Retinal pigment epithelial cell (primary cell): ENCODE measurements at regions not wholly inside any gene's neighbourhood (a gene's known extent, or its start where the extent isn't known, plus 50 kb on each side); places are given as distances from the start of the nearest gene placed in this dataset.

ENCODE experiments used
- DNase-seq: peaks from one replicate; pipeline ENCODE4 v3.0.0-alpha.2; 2010; ENCODE audit warnings: low read depth
- H3K4me3 ChIP-seq: 2 replicates; pipeline ENCODE4 v1.5.1; 2011; ENCODE audit warnings: mild to moderate bottlenecking, low read length, control low read depth, moderate library complexity
- TF ChIP-seq, protein P1 (sequence below): conservative IDR thresholded peaks from 2 replicates; pipeline ENCODE4 v1.5.1; 2011; ENCODE audit warnings: low read depth, low read length, control low read depth, inconsistent platforms

GRCh38 chr12:124726596-124727263 lies 136.9 kb downstream of the SCARB1 start:
- H3K4me3 ChIP-seq, result no peak overlapping the region
- TF ChIP-seq, protein P1, sequence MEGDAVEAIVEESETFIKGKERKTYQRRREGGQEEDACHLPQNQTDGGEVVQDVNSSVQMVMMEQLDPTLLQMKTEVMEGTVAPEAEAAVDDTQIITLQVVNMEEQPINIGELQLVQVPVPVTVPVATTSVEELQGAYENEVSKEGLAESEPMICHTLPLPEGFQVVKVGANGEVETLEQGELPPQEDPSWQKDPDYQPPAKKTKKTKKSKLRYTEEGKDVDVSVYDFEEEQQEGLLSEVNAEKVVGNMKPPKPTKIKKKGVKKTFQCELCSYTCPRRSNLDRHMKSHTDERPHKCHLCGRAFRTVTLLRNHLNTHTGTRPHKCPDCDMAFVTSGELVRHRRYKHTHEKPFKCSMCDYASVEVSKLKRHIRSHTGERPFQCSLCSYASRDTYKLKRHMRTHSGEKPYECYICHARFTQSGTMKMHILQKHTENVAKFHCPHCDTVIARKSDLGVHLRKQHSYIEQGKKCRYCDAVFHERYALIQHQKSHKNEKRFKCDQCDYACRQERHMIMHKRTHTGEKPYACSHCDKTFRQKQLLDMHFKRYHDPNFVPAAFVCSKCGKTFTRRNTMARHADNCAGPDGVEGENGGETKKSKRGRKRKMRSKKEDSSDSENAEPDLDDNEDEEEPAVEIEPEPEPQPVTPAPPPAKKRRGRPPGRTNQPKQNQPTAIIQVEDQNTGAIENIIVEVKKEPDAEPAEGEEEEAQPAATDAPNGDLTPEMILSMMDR, result no peak
- no peak for DNase-seq

DNA sequence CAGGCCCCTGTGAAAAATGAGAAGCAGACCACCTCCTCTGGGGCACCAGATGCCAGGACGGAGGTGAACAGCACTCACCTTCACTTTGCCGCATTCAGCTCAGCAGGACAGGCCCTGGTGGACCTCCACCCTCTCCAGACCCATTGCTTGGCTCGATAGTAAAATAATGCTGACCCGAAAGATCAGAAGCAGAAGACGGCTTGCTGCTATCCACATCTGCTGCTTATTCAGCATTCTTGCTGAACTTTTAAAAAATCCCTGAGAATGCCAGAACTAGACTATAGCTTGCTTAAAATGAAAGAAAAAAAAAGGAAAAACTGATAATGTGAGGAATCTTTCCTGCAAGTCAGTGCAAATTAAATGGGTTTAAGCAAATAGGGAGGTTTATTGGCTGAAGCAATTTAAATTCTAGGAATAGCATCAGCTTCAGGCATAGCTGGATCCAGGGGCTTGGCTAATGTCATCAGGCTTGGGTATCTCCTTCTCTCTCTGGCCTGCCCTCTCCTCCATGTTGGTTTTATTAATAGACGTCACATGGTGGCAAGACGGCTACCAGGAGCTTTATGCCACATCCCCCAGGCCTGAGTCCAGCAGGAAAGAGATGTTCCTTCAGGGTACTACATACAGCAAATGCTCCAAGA lies 137.9 kb downstream of the SCARB1 start:
- DNase-seq, result no peak
- no peak overlapping the region for H3K4me3 ChIP-seq
- TF ChIP-seq, protein P1, result no peak

DNA sequence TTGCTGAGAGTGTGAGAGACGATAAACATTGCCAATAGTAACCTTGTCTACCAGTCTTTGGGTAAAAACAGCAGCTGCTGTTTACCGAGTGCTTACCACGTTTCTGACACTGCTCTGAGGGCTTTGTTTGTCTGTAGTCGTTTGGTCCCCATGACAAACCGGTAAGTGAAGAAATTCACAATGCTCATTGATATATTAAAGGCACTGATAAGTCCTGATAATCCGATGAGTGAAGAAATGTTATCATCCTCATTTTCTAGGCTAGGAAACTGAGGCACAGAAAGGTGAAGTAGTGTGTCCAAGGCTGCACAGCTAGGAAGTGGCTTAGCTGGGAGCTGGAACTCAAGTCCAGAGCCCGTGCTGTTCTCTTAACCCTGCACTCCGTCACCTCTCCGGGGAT lies 138.6 kb downstream of the SCARB1 start:
- no peak overlapping the region for H3K4me3 ChIP-seq
- TF ChIP-seq, protein P1, result no peak
- no peak for DNase-seq

DNA sequence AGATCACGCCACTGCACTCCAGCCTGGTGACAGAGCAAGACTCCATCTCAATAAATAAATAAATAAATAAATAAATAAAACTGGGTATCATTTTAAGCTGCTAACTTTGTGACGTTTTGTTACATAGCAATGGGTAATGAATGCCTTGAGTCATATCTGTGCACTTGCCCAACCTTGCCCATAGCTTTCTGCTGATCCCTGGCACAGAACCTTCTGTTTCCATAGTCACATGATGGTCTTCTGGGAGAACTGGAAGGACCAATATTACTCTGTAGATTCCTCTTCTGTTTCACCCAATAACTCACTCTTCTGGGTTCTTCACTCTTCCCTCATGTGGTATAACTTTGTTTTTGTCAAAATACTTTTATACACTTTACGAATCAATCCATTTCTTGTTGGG lies 140.8 kb downstream of the SCARB1 start:
- no peak for DNase-seq
- H3K4me3 ChIP-seq, result no peak overlapping the region
- TF ChIP-seq, protein P1, result no peak

GRCh38 chr12:124721501-124722162 lies 142.0 kb downstream of the SCARB1 start:
- TF ChIP-seq, protein P1, result no peak
- no peak for DNase-seq

GRCh38 chr12:124720681-124721500 lies 142.8 kb downstream of the SCARB1 start:
- no peak overlapping the region for H3K4me3 ChIP-seq
- TF ChIP-seq, protein P1, result no peak
- DNase-seq, result no peak

More at GRCh38 chr12:124721501-124722162, 142.0 kb downstream of the SCARB1 start:
- no peak overlapping the region for H3K4me3 ChIP-seq
